ENCODE measurements at regions not wholly inside any gene's neighbourhood (a gene's known extent, or its start where the extent isn't known, plus 50 kb on each side); places are given as distances from the start of the nearest gene placed in this dataset.
"Not testable (repeated sequence)": the region's sequence is repeated elsewhere in the genome, so short reads cannot be mapped to it uniquely, and the experiment has no call there.

DNA sequence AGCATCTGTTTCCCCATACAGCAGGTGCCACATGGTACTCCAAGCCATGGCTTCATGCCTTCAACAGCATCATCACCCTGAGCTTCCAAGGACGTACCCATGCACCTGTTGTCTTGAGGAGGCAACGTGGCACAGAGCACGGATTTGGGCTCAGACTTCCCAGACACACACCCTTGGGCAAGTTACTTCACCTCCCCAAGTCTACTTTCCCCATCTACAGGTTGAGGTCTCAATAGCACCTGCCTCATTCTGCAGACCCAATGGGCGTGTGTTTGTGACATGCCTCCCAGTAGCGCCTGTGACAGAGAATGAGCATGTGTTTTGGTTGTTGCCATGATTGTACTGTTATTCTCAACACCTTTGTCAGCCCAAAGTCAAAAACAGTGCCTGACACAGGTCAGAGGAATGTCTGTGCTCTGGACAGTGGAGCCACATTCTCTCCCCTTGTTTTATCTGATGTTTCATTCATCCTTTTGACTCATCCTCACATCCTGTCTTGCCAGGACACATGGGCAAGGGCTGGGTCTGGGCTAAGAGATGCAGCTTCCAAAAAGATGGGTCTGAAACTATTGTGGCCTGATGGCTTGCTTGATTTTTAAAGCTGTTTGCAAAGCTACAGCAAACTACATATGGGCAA lies 53.4 kb upstream of the CCND1 start:
- H3K27ac Mint-ChIP-seq = no peak overlapping the region
- peaks cover 0 to 1% (median 0%) of the 10 kb centered on the region in 3 donors for H3K36me3 Mint-ChIP-seq
- no peaks in the 10 kb centered on the region for H3K27me3 ChIP-seq (ENCODE audit: insufficient read depth, low read length, poor library complexity, severe bottlenecking)
- ChIA-PET POLR2A (no interaction called here), CTCF (interaction anchor here (0.6 kb wide), 1 partner anchor 10 kb away, joined by 3 read pairs; no protein-coding TSS in a partner anchor)
- H3K27ac ChIP-seq (ENCODE audit: low read depth, low read length) = no peak overlapping the region
- H3K4me1 Mint-ChIP-seq = no peaks in the 10 kb centered on the region
- H3K4me1 ChIP-seq (ENCODE audit: insufficient read depth, low read length) = no peaks in the 10 kb centered on the region
- no peak overlapping the region for H3K4me3 Mint-ChIP-seq
- H3K9me3 Mint-ChIP-seq = no peaks in the 10 kb centered on the region
- H3K36me3 ChIP-seq (ENCODE audit: insufficient read depth, low read length) = no peaks in the 10 kb centered on the region
- H3K9me3 ChIP-seq (ENCODE audit: low read length) = no peaks in the 10 kb centered on the region
- no peak for DNase-seq
- no peak overlapping the region for H3K4me3 ChIP-seq (ENCODE audit: low read length)
- H3K27me3 Mint-ChIP-seq = peaks cover 13 to 26% of the 10 kb centered on the region in 2 donors

DNA sequence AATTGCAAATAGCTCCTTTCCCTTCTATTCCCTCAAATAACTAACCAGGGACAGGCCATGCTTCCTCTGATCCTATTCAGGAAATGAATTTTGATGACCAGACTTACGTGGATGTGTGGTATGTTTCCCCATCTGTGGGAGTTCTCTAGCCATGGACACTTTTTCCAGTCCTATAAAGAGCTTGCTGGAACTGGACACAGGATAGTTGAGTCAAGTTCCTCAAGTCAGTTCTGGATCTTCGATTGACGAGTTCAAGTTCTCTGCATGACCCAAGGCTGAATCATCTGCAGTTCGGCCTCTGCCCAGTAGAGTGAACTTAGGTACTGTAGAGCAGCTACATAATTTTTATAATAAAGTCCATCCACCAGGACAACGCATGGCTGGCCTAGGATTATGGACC lies 52.7 kb upstream of the CCND1 start:
- no peak overlapping the region for H3K27ac Mint-ChIP-seq
- peaks cover 13 to 26% of the 10 kb centered on the region in 2 donors for H3K27me3 Mint-ChIP-seq
- H3K9me3 ChIP-seq (ENCODE audit: low read length) = no peaks in the 10 kb centered on the region
- peaks cover 0 to 1% (median 0%) of the 10 kb centered on the region in 3 donors for H3K36me3 Mint-ChIP-seq
- H3K4me1 Mint-ChIP-seq = no peaks in the 10 kb centered on the region
- no peaks in the 10 kb centered on the region for H3K9me3 Mint-ChIP-seq
- H3K27ac ChIP-seq (ENCODE audit: low read depth, low read length) = no peak overlapping the region
- H3K36me3 ChIP-seq (ENCODE audit: insufficient read depth, low read length) = no peaks in the 10 kb centered on the region
- H3K4me1 ChIP-seq (ENCODE audit: insufficient read depth, low read length) = no peaks in the 10 kb centered on the region
- no peak for DNase-seq
- no peak overlapping the region for H3K4me3 Mint-ChIP-seq
- ChIA-PET POLR2A (no interaction called here), CTCF (interaction anchor here (0.6 kb wide), 1 partner anchor 10 kb away, joined by 3 read pairs; no protein-coding TSS in a partner anchor)
- no peak overlapping the region for H3K4me3 ChIP-seq (ENCODE audit: low read length)
- no peaks in the 10 kb centered on the region for H3K27me3 ChIP-seq (ENCODE audit: insufficient read depth, low read length, poor library complexity, severe bottlenecking)

DNA sequence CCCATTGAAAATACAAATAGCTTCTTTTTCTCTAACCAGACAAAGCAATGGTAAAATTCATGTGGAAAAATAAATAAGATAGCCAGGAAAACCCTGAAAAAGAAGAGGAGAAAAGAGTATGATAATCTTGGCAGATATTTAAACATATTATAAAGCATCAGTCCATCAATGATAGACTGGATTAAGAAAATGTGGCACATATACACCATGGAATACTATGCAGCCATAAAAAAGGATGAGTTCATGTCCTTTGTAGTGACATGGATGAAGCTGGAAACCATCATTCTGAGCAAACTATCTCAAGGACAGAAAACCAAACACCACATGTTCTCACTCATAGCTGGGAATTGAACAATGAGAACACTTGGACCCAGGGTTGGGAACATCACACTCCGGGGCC lies 50.9 kb upstream of the CCND1 start:
- DNase-seq; H3K4me1 Mint-ChIP-seq; H3K9me3 ChIP-seq (ENCODE audit: low read length); H3K4me1 ChIP-seq (ENCODE audit: insufficient read depth, low read length); H3K27me3 ChIP-seq (ENCODE audit: insufficient read depth, low read length, poor library complexity, severe bottlenecking); H3K27ac ChIP-seq (ENCODE audit: low read depth, low read length); CTCF ChIA-PET; H3K27ac Mint-ChIP-seq; H3K4me3 Mint-ChIP-seq; H3K4me3 ChIP-seq (ENCODE audit: low read length); POLR2A ChIA-PET; H3K36me3 ChIP-seq (ENCODE audit: insufficient read depth, low read length); H3K36me3 Mint-ChIP-seq; H3K9me3 Mint-ChIP-seq: not testable (repeated sequence)
- peaks cover 8 to 20% of the 10 kb centered on the region in 2 donors for H3K27me3 Mint-ChIP-seq

Measured in CD8-positive, alpha-beta memory T cell (primary cell).